D721Med (cell line): ENCODE measurements at regions not wholly inside any gene's neighbourhood (a gene's known extent, or its start where the extent isn't known, plus 50 kb on each side); places are given as distances from the start of the nearest gene placed in this dataset.

Source experiments
- DNase-seq: peaks from one replicate; pipeline ENCODE4 v3.0.0; 2011; ENCODE audit warnings: low spot score; ENCODE audit not compliant: insufficient read length
- FAIRE-seq: peaks from 2 replicates; lab custom pipeline; 2011; peaks lifted over from hg19 to GRCh38; lab: Jason Lieb, UNC
- TF ChIP-seq, protein P1 (sequence below): IDR thresholded peaks from 2 replicates; pipeline ENCODE4 v1.5.1; 2012; ENCODE audit warnings: mild to moderate bottlenecking, control low read depth; ENCODE audit not compliant: insufficient read depth; ENCODE audit errors: missing control alignments

DNA sequence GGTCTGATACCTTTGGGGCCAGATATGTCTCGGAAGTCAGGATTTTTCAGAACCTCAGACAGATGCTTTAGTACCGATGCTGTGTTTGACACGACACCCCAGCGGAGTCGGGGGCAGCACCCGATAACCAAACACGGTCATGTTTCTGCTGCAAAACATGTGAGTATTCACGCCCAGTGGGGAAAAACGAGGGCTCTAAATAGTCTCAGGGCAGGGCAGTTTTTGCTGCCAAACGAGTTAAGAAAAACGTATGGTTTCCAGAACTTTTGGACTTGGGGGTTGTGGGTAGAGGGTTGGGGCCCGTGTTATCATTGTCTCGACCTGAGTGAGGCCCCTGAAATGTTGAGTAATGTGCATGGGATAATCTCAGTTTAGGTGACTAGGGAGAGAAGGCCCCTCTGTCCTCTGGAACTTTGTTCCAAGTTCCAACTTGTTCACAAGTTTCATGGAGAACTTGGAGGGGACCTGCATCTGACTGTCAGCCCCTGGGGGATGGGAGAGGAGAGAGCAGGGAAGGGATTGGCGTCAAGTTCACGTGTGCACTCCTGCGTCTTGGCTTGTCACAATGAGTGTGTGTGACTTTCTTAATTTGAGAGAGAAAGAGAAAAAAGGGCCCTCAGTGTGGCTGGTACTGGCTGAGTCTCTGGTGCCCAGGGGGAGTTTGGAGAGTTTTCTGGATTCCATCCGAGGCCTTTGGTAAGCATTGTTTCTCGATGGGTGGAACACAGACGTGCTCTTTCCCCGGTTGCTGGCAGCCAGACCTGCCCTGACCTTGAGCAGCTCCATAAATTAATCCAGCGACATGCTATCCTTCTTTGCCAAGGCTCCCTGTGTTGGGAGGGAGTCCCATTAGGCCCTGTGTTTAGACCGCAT lies 83.9 kb upstream of the CIBAR2 start:
- FAIRE-seq (no peak), DNase-seq (no peak)
- TF ChIP-seq, protein P1, sequence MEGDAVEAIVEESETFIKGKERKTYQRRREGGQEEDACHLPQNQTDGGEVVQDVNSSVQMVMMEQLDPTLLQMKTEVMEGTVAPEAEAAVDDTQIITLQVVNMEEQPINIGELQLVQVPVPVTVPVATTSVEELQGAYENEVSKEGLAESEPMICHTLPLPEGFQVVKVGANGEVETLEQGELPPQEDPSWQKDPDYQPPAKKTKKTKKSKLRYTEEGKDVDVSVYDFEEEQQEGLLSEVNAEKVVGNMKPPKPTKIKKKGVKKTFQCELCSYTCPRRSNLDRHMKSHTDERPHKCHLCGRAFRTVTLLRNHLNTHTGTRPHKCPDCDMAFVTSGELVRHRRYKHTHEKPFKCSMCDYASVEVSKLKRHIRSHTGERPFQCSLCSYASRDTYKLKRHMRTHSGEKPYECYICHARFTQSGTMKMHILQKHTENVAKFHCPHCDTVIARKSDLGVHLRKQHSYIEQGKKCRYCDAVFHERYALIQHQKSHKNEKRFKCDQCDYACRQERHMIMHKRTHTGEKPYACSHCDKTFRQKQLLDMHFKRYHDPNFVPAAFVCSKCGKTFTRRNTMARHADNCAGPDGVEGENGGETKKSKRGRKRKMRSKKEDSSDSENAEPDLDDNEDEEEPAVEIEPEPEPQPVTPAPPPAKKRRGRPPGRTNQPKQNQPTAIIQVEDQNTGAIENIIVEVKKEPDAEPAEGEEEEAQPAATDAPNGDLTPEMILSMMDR, result no peak

DNA sequence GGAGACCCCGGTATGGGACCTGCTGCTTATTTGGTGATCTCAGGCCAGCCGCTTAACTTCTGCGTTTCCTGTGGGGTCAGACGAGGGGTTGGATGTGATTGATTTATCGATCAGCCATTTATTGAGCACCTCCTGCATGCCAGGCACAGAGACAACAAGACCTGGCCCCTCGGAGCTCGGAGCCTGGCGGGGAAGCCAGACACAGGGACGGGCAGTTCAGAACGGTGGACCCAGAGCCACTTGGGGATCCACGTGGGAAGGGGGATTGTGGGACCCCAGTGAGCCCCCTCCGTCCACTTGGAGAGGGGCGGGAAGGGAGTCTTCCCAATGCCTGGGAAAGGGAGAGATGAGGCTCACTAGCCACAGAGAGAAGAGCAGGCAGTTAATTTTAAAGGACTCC lies 84.7 kb upstream of the CIBAR2 start:
- TF ChIP-seq, protein P1, result no peak
- FAIRE-seq, result no peak
- no peak for DNase-seq

DNA sequence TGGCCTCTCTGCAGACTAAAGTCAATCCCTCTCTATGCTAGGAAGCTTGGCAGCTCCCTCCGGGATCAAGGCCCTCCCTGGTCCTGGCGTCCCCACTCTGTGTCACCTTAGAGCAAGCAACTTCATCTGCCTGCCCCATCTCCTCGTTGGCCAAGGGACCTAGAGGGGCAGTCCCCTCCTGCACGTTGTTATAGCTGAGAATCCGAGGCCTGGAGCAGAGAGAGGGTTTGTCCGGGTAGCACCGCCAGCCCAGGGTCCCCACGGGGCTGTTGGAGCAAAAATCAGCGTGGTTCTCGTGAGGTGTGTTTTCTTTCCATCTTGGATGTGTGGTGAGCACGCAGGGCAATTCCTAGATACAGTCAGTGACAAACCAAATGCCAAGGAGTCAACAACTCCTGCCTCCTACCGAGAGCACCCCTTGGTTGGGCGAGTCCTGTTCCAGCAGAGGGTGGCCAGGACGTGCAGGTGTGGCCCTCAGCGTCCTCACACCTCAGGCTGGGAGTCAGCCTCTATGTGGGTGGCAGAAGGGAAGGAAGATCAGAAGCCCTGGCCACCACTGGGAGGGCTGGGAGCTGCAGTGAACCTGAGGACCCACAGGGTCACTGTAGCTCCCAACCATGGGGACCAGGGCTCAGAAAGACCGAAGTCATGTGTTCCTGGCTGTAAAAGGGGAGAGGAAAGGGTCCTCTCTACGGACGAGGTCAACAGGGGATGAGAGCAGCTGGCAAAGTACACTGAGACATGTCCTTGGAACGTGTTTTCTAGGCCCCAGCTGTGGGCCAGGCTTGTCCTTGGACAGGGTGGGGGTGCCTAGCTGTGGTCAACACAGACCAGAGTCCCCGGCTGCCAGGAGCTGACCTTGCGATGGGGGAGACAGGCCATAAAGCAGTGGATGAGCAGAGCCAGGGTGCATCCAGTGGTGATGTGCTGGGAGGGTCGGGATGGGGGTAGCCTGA lies 85.6 kb upstream of the CIBAR2 start:
- no peak for FAIRE-seq
- no peak for DNase-seq

DNA sequence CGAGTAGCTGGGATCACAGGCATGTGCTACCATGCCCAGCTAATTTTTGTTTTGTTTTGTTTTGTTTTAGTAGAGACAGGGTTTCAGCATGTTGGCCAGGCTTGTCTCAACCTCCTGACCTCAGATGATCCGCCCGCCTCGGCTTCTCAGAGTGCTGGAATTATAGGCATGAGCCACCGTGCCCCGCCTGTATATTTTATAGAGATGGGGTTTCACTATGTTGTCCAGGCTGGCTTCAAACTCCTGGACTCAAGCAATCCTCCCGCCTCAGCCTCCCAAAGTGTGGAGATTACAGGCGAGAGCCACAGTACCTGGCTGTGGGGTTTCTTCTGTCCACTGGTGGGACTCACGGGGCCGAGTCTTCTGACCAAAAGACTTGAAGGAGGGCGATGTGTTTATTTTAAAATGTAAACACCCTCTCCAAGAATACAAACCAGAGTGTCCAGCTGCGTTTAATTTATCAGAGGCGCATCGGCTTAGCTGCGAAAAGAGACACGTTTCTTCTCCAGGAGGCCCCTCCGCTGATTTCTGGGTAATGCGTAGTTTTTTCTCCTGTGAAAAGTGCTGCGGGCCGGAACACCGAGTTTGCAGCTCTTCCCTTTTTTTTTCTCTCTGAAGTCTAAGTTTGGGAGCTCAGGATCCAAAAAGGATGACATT lies 86.9 kb upstream of the CIBAR2 start:
- no peak for DNase-seq
- TF ChIP-seq, protein P1, result no peak
- no peak for FAIRE-seq

More for the DNA sequence above, 85.6 kb upstream of the CIBAR2 start:
- TF ChIP-seq, protein P1, result no peak

DNA sequence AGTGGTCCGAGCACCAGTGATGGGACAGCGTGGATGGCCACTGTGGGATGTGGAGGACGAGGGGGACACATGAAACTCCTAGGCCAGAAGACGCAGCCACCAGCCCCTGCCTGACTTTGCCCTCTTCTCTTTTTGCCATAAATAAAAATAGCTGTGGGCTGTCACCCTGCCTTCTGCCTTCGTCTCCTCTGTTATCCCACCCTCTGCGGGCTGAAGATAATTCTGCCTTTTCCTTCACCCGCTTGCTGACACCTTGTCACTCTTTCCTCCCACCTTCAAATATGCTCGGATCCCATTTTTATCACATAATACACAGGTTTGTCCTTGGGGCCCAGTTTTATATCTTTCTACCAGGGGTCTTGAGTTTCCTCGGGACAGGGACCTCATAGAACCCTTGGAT lies 87.6 kb upstream of the CIBAR2 start:
- DNase-seq, result no peak
- TF ChIP-seq, protein P1, result no peak
- no peak for FAIRE-seq

DNA sequence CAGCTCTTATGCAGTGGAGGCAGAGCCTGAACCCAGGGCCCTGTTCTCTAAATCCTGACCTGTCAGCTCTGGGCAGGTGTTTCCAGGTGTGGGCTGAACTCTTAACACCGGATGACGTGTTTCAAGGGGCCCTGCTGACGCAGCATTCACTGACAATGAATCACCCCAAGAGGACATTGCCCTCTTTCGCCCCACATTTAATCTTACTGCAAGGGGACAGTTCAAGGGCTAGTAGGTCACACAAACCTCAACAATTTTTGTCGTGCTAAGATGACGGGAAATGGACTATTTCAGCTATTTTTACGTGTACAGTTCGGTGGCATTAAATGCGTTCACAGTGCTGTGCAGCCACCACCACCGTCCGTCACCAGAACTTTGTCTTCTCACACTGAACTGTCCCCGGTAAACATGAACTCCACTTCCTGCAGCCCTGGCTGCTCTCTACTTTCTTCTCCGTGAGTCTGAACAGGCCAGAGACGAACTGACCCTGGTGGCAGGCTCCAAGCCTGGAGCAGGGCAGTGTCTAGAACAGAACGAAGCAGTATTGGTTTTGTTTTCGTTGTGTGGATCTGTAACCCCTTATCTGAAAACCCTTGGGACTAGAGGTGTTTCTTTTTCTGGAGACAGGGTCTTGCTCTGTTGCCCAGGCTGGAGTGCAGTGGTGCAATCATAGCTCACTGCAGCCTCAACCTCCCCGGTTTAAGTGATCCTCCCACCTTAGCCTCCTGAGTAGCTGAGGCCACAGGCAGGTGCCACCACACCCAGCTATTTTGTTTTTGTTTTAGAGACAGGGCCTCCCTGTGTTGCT lies 88.4 kb upstream of the CIBAR2 start:
- TF ChIP-seq, protein P1, result no peak
- FAIRE-seq, result no peak
- DNase-seq, result no peak
